Pancreas (tissue), 10 donors: ENCODE measurements at regions not wholly inside any gene's neighbourhood (a gene's known extent, or its start where the extent isn't known, plus 50 kb on each side); places are given as distances from the start of the nearest gene placed in this dataset.

Experiments used
- ATAC-seq, 4 donors: fragments of 200-7000 bp; cut with Tn5 transposase; one replicate each; pipeline versions ENCODE4 v1.8.0 to v1.9.1; 2020; ENCODE audit warnings: mild to moderate bottlenecking in 4 of 4, moderate library complexity in 4 of 4
- DNase-seq, 6 donors: peaks; one replicate each; pipeline ENCODE4 v3.0.0-alpha.2; 2020
- FAIRE-seq: peaks from 2 replicates; lab custom pipeline; 2012; peaks lifted over from hg19 to GRCh38; lab: Jason Lieb, UNC
- H3K27ac ChIP-seq, 4 donors: fragments of 200-600 bp; sonication (generic); 1 replicate in 3 of 4; 2 replicates in 1 of 4; pipeline versions ENCODE4 v1.5.0 to v1.8.0; 2020
- H3K27me3 ChIP-seq, 4 donors: fragments of 200-600 bp; one replicate each; pipeline ENCODE4 v1.8.0; 2021
- H3K36me3 ChIP-seq, 3 donors: fragments of 200-600 bp; sonication (generic) in 1 of 3; one replicate each; pipeline versions ENCODE4 v1.5.0 to v1.8.0; 2020 to 2021
- H3K4me1 ChIP-seq, 3 donors: fragments of 200-600 bp; one replicate each; pipeline ENCODE4 v1.8.0; 2021
- H3K4me3 ChIP-seq, 4 donors: fragments of 200-600 bp; sonication (generic) in 2 of 4; one replicate each; pipeline versions ENCODE4 v1.5.0 to v1.8.0; 2020 to 2021
- H3K9me3 ChIP-seq, 4 donors: fragments of 200-600 bp; one replicate each; pipeline ENCODE4 v1.8.0; 2021
- CTCF ChIP-seq, 4 donors: fragments of 200-600 bp; sonication (generic) in 3 of 4; IDR thresholded peaks; one replicate each; pipeline versions ENCODE4 v1.5.0 to v1.8.0; 2021; ENCODE audit warnings: antibody characterized with exemption in 4 of 4
- WGBS, 2 donors: extraction: QIAGEN DNeasy Blood & Tissue Kit; methylation state at CpG; one replicate each; pipeline ENCODE4 v1.1.7; 2013; 5-methylcytosine and 5-hydroxymethylcytosine counted together
- intact Hi-C, 3 donors: fragments of 100-400 bp; cut with DNase I; formaldehyde crosslinking; loops; one replicate each; pipeline versions ENCODE4 v1.11.1 to v1.14.2; 2022
- donor health status: healthy with polysubstance abuse.
- donor health status: DM: no; HTN: no; CAD: no; lungs with moderate emphysema.
- donor health status: DM: no; HTN: no; CAD: no.
- donor health status: control.
- donor health status: control.
- donor health status: Bipolar disorder and iron deficiency.
- donor health status: DM: yes; HTN: yes; CAD: no.
- donor health status: DM: no; HTN: no; CAD: no.
- donor health status: DM: no; HTN: no; CAD: no.
- donor health status: DM: yes; HTN: yes; CAD: no.

GRCh38 chr10:7030134-7030855 is 380.5 kb downstream of the SFMBT2 start:
- no peaks in the 10 kb centered on the region for H3K27me3 ChIP-seq
- no peak for ATAC-seq
- no peak for DNase-seq
- H3K27ac ChIP-seq = no peak overlapping the region
- H3K4me3 ChIP-seq = no peak overlapping the region
- FAIRE-seq = no peak
- no peaks in the 10 kb centered on the region for H3K9me3 ChIP-seq
- WGBS, 2 donors = 77 to 87% methylated on average over 5 of the region's 5 CpGs
- intact Hi-C loops = no loop called here
- no peak for TF ChIP-seq CTCF (IDR thresholded peaks at IDR 0.05)
- no peaks in the 10 kb centered on the region for H3K4me1 ChIP-seq
- H3K36me3 ChIP-seq = no peaks in the 10 kb centered on the region

DNA sequence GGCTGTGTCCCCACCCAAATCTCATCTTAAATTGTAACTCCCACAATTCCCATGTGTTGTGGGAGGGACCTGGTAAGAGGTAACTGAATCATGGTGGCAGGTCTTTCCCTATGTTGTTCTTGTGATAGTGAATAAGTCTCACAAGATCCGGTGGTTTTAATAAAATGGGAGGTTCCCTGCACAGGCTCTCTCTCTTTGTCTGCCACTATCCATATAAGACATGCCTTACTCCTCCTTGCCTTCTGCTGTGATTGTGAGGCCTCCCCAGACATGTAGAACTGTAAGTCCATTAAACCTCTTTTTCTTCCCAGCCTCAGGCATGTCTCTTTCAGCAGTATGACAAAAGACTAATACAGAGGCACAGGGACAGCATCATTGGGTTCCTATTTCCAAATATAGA is 381.2 kb downstream of the SFMBT2 start:
- 22 to 32% methylated on average over 1 of the region's 1 CpG for WGBS, 2 donors
- Histone ChIP-seq H3K36me3 (no peaks in the 10 kb centered on the region), H3K4me3 (no peak overlapping the region), H3K4me1 (no peaks in the 10 kb centered on the region), H3K27ac (no peak overlapping the region), H3K9me3 (no peaks in the 10 kb centered on the region), H3K27me3 (no peaks in the 10 kb centered on the region)
- FAIRE-seq (no peak), DNase-seq (no peak), ATAC-seq (no peak)
- TF ChIP-seq CTCF (IDR thresholded peaks at IDR 0.05) = no peak
- intact Hi-C loops = no loop called here

DNA sequence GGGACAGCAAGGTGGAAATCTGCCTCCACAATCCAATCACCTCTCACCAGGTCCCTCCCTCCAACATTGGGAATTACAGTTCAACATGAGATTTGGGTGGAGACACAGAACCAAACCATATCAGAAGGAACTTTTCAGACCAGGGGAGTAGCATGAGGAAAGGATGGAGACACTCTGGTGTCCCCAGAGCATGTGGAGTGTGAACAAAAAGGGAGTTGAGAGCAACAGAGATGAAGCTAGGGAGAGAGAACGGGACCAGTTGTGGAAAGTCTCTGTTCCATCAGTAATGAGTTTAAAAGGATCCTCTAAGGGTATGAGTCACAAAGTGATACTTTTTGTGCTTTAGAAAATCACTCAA is 382.0 kb downstream of the SFMBT2 start:
- FAIRE-seq (no peak), ATAC-seq (no peak), DNase-seq (no peak)
- WGBS, 2 donors = 59 to 77% methylated on average over 1 of the region's 1 CpG
- intact Hi-C loops = no loop called here
- no peak overlapping the region for H3K27ac ChIP-seq
- no peaks in the 10 kb centered on the region for H3K27me3 ChIP-seq
- TF ChIP-seq CTCF (IDR thresholded peaks at IDR 0.05) = no peak
- no peaks in the 10 kb centered on the region for H3K9me3 ChIP-seq
- no peak overlapping the region for H3K4me3 ChIP-seq
- H3K4me1 ChIP-seq = no peaks in the 10 kb centered on the region
- H3K36me3 ChIP-seq = no peaks in the 10 kb centered on the region

DNA sequence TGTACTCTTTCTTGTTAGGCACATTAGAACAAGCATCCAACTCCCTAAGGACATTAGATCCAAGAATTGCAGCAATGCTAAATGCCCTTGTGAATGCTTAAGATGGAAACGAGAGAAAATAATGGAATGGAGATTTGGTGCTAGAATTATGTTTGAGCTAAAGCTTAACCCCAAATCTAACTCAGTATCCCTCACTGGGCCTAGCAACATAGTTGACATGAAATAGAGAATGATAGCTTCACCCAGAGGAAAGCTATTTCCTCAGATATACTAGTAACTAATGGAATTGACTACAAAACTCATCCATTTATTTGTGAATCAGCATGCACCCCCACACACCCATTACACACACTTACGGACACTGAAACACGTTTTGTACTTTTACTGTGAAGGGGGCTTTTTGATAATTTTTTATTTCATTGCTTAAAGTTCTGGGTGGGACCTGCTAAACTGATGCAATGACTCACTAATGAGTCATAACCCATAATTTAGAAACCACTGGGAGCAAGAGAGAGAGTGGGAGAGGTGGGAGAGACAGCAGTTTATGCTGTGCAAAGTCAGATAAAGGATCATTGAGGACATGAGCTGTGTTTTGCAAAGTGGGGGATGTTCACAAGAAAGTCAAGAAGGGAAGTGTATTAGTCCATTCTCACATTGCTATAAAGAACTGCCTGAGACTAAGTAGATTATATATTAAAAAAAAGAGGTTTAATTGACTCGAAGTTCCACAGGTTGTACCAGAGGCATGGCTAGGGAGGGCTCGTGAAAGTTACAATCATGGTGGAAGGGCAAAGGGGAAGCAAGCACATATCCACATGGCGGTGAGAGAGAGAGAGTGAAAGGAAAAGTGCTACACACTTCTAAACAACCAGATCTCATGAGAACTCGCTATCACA is 382.7 kb downstream of the SFMBT2 start:
- FAIRE-seq (no peak), ATAC-seq (peak in 2 of 4 donors; percentile 29 to 38), DNase-seq (no peak)
- H3K36me3 ChIP-seq = no peaks in the 10 kb centered on the region
- intact Hi-C loops = no loop called here
- no peaks in the 10 kb centered on the region for H3K4me1 ChIP-seq
- H3K4me3 ChIP-seq = no peak overlapping the region
- H3K27me3 ChIP-seq = no peaks in the 10 kb centered on the region
- TF ChIP-seq CTCF (IDR thresholded peaks at IDR 0.05) = no peak
- no peaks in the 10 kb centered on the region for H3K9me3 ChIP-seq
- 57 to 71% methylated on average over 7 of the region's 7 CpGs for WGBS, 2 donors
- H3K27ac ChIP-seq = no peak overlapping the region
